Endothelial cell of umbilical vein (primary cell): ENCODE measurements at regions not wholly inside any gene's neighbourhood (a gene's known extent, or its start where the extent isn't known, plus 50 kb on each side); places are given as distances from the start of the nearest gene placed in this dataset.

Experiments used
- BruUV-seq: library from RNA; stranded (reverse); fragments of 400-500 nt; replicated peaks from 2 replicates; lab custom pipeline; 2021; lab: Mats Ljungman, UMichigan
- CTCF ChIA-PET: fragments of 300-600, 350-600 bp; sonication (Branson Sonifier 250); formaldehyde crosslinking; loops from one replicate; lab custom pipeline; 2021; ENCODE audit warnings: antibody characterized with exemption, inconsistent platforms; lab: Charles Lee
- POLR2A ChIA-PET: fragments of 300-600, 350-600 bp; sonication (Branson Sonifier 250); formaldehyde crosslinking; loops from one replicate; lab custom pipeline; 2021; ENCODE audit warnings: antibody characterized with exemption, inconsistent platforms; lab: Charles Lee
- DNase-seq: peaks from one replicate; pipeline ENCODE4 v3.0.0-alpha.2; 2011; ENCODE audit warnings: low read depth, low spot score
- FAIRE-seq: peaks from 2 replicates; lab custom pipeline; 2011; peaks lifted over from hg19 to GRCh38; lab: Jason Lieb, UNC
- H2AFZ ChIP-seq: 2 replicates; pipeline ENCODE4 v1.6.0; 2012; ENCODE audit warnings: low read depth, low read length, control low read depth, inconsistent platforms
- H3K27ac ChIP-seq: 2 replicates; pipeline ENCODE4 v1.5.1; 2011; ENCODE audit warnings: low read depth, mild to moderate bottlenecking, control low read depth, low read length, moderate library complexity; ENCODE audit not compliant: insufficient read depth
- H3K27me3 ChIP-seq, 2 experiments: 2 replicates each; pipeline versions ENCODE4 v1.6.0 to v1.6.1; 2011; ENCODE audit warnings: low read length in 2 of 2, mixed read lengths in 1 of 2; ENCODE audit not compliant: control insufficient read depth in 2 of 2, insufficient read depth in 2 of 2
- H3K36me3 ChIP-seq, 2 experiments: 2 replicates in 1 of 2; 3 replicates in 1 of 2; pipeline ENCODE4 v1.5.1; 2011; ENCODE audit warnings: low read length in 2 of 2, mild to moderate bottlenecking in 1 of 2, moderate library complexity in 1 of 2; ENCODE audit not compliant: control insufficient read depth in 2 of 2, insufficient read depth in 2 of 2; ENCODE audit errors: extremely low read depth in 1 of 2
- H3K4me1 ChIP-seq: 3 replicates; pipeline ENCODE4 v1.5.1; 2011; ENCODE audit warnings: mild to moderate bottlenecking, low read length; ENCODE audit not compliant: control insufficient read depth, insufficient read depth; ENCODE audit errors: extremely low read depth
- H3K4me2 ChIP-seq: 2 replicates; pipeline ENCODE4 v1.6.1; 2011; ENCODE audit warnings: low read length, control low read depth, mixed read lengths; ENCODE audit not compliant: insufficient read depth
- H3K4me3 ChIP-seq, 3 experiments: fragments of 200-600 bp in 1 of 3; sonication (generic), shearing (Covaris generic) in 1 of 3; replicated peaks in 1 of 3; 2 replicates each; pipeline ENCODE4 v1.5.1; 2011 to 2016; ENCODE audit warnings: control low read depth in 3 of 3, low read length in 3 of 3, mild to moderate bottlenecking in 2 of 3, inconsistent platforms in 1 of 3, low read depth in 1 of 3, moderate library complexity in 1 of 3; ENCODE audit not compliant: insufficient read depth in 1 of 3
- H3K79me2 ChIP-seq: 2 replicates; pipeline ENCODE4 v1.6.0; 2012; ENCODE audit warnings: low read length, inconsistent platforms; ENCODE audit not compliant: control insufficient read depth, insufficient read depth
- H3K9ac ChIP-seq: replicated peaks from 2 replicates; pipeline ENCODE3; 2011; ENCODE audit warnings: low read length, control low read depth; ENCODE audit not compliant: insufficient read depth; ENCODE audit errors: extremely low read depth
- H3K9me1 ChIP-seq: replicated peaks from 3 replicates; pipeline ENCODE4 v1.6.0; 2011; ENCODE audit warnings: mild to moderate bottlenecking, low read length; ENCODE audit not compliant: control insufficient read depth, insufficient read depth; ENCODE audit errors: extremely low read depth
- H3K9me3 ChIP-seq: replicated peaks from 2 replicates; pipeline ENCODE4 v1.5.1; 2012; ENCODE audit warnings: low read length, inconsistent platforms; ENCODE audit not compliant: control insufficient read depth, insufficient read depth
- H4K20me1 ChIP-seq: replicated peaks from 2 replicates; pipeline ENCODE3; 2011; ENCODE audit warnings: mild to moderate bottlenecking, low read length; ENCODE audit not compliant: control insufficient read depth, insufficient read depth; ENCODE audit errors: extremely low read depth
- FOS ChIP-seq: IDR thresholded peaks from 2 replicates; pipeline ENCODE4 v1.6.1; 2011; ENCODE audit warnings: mild to moderate bottlenecking, low read length, moderate library complexity, borderline replicate concordance; ENCODE audit not compliant: insufficient read depth
- GATA2 ChIP-seq: IDR thresholded peaks from 2 replicates; pipeline ENCODE4 v1.7.0; 2011; ENCODE audit warnings: low read depth, mild to moderate bottlenecking, moderate library complexity, mixed read lengths, low read length; ENCODE audit not compliant: insufficient read length, insufficient read depth
- MYC ChIP-seq: IDR thresholded peaks from one replicate; pipeline ENCODE4 v1.6.1; 2011; ENCODE audit warnings: mild to moderate bottlenecking, low read depth, low read length
- dilution Hi-C: fragments of 300-500 bp; cut with MboI; formaldehyde crosslinking; loops from one replicate; pipeline ENCODE4 v1.15.0; 2019; ENCODE audit warnings: low sequenced_read_pairs; ENCODE audit not compliant: extremely low pct_ligation_motif_present
- intact Hi-C: fragments of 100-400 bp; cut with micrococcal nuclease; formaldehyde crosslinking; loops from one replicate; pipeline ENCODE4 v1.10.0; 2022
- TF ChIP-seq, protein P1 (sequence below): IDR thresholded peaks from 2 replicates; pipeline ENCODE4 v1.6.1; 2011; ENCODE audit not compliant: insufficient read depth, insufficient read length
- TF ChIP-seq, protein P2 (sequence below), 2 donors: IDR thresholded peaks; 1 replicate in 1 of 2; 2 replicates in 1 of 2; pipeline ENCODE4 v1.5.1; 2011; ENCODE audit warnings: low read length in 2 of 2, mild to moderate bottlenecking in 2 of 2, moderate library complexity in 2 of 2, control low read depth in 1 of 2, inconsistent platforms in 1 of 2, low read depth in 1 of 2; ENCODE audit not compliant: insufficient read depth in 1 of 2; ENCODE audit errors: extremely low read depth in 1 of 2

DNA sequence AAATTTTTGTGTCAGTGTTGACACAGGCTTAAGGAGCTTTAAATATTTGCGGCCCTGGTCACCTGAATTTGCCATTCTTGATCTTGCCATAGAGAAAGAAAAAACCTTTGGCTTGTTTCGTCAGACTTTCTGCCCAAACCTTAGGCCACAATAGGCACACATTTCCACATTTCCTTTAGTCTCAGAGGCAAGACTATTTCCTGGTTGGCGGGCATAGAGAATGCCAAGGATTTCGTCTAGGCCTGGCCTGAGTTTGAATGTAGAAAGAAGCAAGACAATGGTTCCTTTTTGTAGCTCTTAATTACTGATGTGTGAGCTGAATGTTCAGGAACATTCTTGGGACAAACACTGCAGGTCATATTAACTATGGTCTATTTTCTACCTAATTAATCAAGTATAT, 108.1 kb downstream of the TRMT11 start:
- Histone ChIP-seq H4K20me1 (no peaks in the 10 kb centered on the region), H3K9ac (no peak overlapping the region), H3K4me3 (no peak overlapping the region), H3K27ac (no peak overlapping the region), H2AFZ (no peak overlapping the region), H3K4me1 (no peaks in the 10 kb centered on the region), H3K27me3 (no peaks in the 10 kb centered on the region), H3K36me3 (no peaks in the 10 kb centered on the region), H3K4me2 (no peak overlapping the region), H3K79me2 (no peaks in the 10 kb centered on the region), H3K9me1 (no peaks in the 10 kb centered on the region), H3K9me3 (no peaks in the 10 kb centered on the region)
- TF ChIP-seq GATA2 (no peak), FOS (no peak), MYC (no peak)
- POLR2A ChIA-PET = no interaction called here
- intact Hi-C loops (no loop called here), dilution Hi-C loops (no loop called here)
- FAIRE-seq = no peak
- CTCF ChIA-PET = no interaction called here
- DNase-seq = no peak
- BruUV-seq = no TSS peak

DNA sequence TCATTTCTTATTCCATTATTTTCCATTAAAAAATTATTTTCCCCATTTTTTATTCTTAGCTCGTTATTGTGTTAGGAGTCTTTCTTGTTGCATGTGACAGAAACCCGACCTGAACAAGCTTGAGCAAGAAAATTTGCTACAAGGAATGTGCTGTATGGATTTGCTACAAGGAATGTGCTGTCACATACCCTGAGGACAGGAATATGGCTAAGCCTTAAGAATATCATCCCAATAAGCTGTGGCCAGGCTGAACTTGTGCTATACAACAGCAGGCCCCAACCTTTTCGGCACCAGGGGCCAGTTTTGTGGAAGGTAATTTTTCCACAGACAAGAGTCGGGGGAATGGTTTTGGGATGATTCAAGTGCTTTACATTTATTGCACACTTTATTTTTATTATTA, 114.0 kb downstream of the TRMT11 start:
- Histone ChIP-seq H3K4me1 (no peaks in the 10 kb centered on the region), H3K79me2 (no peaks in the 10 kb centered on the region), H3K36me3 (no peaks in the 10 kb centered on the region), H3K27me3 (no peaks in the 10 kb centered on the region), H3K27ac (no peak overlapping the region), H3K4me3 (no peak overlapping the region), H3K9me3 (no peaks in the 10 kb centered on the region), H3K4me2 (no peak overlapping the region), H3K9ac (no peak overlapping the region), H2AFZ (no peak overlapping the region), H3K9me1 (no peaks in the 10 kb centered on the region), H4K20me1 (no peaks in the 10 kb centered on the region)
- no TSS peak for BruUV-seq
- ChIA-PET POLR2A (no interaction called here), CTCF (no interaction called here)
- FAIRE-seq (no peak), DNase-seq (no peak)
- TF ChIP-seq, protein P1, sequence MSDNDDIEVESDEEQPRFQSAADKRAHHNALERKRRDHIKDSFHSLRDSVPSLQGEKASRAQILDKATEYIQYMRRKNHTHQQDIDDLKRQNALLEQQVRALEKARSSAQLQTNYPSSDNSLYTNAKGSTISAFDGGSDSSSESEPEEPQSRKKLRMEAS = no peak
- TF ChIP-seq, protein P2, sequence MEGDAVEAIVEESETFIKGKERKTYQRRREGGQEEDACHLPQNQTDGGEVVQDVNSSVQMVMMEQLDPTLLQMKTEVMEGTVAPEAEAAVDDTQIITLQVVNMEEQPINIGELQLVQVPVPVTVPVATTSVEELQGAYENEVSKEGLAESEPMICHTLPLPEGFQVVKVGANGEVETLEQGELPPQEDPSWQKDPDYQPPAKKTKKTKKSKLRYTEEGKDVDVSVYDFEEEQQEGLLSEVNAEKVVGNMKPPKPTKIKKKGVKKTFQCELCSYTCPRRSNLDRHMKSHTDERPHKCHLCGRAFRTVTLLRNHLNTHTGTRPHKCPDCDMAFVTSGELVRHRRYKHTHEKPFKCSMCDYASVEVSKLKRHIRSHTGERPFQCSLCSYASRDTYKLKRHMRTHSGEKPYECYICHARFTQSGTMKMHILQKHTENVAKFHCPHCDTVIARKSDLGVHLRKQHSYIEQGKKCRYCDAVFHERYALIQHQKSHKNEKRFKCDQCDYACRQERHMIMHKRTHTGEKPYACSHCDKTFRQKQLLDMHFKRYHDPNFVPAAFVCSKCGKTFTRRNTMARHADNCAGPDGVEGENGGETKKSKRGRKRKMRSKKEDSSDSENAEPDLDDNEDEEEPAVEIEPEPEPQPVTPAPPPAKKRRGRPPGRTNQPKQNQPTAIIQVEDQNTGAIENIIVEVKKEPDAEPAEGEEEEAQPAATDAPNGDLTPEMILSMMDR (IDR thresholded peaks at IDR 0.05; ENCODE audit: extremely low read depth in 1 of 2, insufficient read depth in 1 of 2, low read depth in 1 of 2, low read length in 2 of 2) = no peak
- no peak for TF ChIP-seq FOS
- intact Hi-C loops (no loop called here), dilution Hi-C loops (no loop called here)
